Astrocyte (in vitro differentiated cells and primary cell): ENCODE measurements at regions not wholly inside any gene's neighbourhood (a gene's known extent, or its start where the extent isn't known, plus 50 kb on each side); places are given as distances from the start of the nearest gene placed in this dataset.

ENCODE experiments used
- DNase-seq: peaks from one replicate; pipeline ENCODE4 v3.0.0-alpha.2; 2010; ENCODE audit warnings: low read depth
- FAIRE-seq: peaks from 2 replicates; lab custom pipeline; 2011; peaks lifted over from hg19 to GRCh38; lab: Jason Lieb, UNC
- H2AFZ ChIP-seq: 2 replicates; pipeline ENCODE4 v1.6.0; 2012; ENCODE audit warnings: low read depth, low read length, inconsistent platforms
- H3K27ac ChIP-seq: 2 replicates; pipeline ENCODE4 v1.5.1; 2011; ENCODE audit warnings: low read depth, low read length, inconsistent platforms
- H3K27me3 ChIP-seq: 2 replicates; pipeline ENCODE4 v1.6.0; 2011; ENCODE audit warnings: low read length, inconsistent platforms; ENCODE audit not compliant: insufficient read depth
- H3K36me3 ChIP-seq: 2 replicates; pipeline ENCODE4 v1.5.1; 2011; ENCODE audit warnings: low read length, inconsistent platforms; ENCODE audit not compliant: insufficient read depth
- H3K4me1 ChIP-seq: 2 replicates; pipeline ENCODE4 v1.5.1; 2011; ENCODE audit warnings: low read length, inconsistent platforms; ENCODE audit not compliant: insufficient read depth
- H3K4me2 ChIP-seq: 2 replicates; pipeline ENCODE4 v1.6.0; 2012; ENCODE audit warnings: low read length, inconsistent platforms
- H3K4me3 ChIP-seq: 2 replicates; pipeline ENCODE4 v1.5.1; 2011; ENCODE audit warnings: low read depth, mild to moderate bottlenecking, low read length, inconsistent platforms; ENCODE audit not compliant: insufficient read depth
- H3K79me2 ChIP-seq: 2 replicates; pipeline ENCODE4 v1.6.0; 2012; ENCODE audit warnings: mild to moderate bottlenecking, low read length, inconsistent platforms; ENCODE audit not compliant: insufficient read depth
- H3K9ac ChIP-seq: 2 replicates; pipeline ENCODE4 v1.6.0; 2012; ENCODE audit warnings: mild to moderate bottlenecking, low read length, inconsistent platforms
- H3K9me3 ChIP-seq: 2 replicates; pipeline ENCODE4 v1.5.1; 2012; ENCODE audit warnings: low read depth, mild to moderate bottlenecking, low read length, inconsistent platforms; ENCODE audit not compliant: insufficient read depth
- H4K20me1 ChIP-seq: 2 replicates; pipeline ENCODE4 v1.6.0; 2012; ENCODE audit warnings: low read length, inconsistent platforms; ENCODE audit not compliant: insufficient read depth
- H3K27ac Mint-ChIP-seq: one replicate; pipeline ENCODE4 v1.8.0; 2021; ENCODE audit warnings: mild to moderate bottlenecking, mixed read lengths; ENCODE audit not compliant: unreplicated experiment
- H3K27me3 Mint-ChIP-seq: one replicate; pipeline ENCODE4 v1.8.0; 2021; ENCODE audit warnings: low read depth, mixed read lengths; ENCODE audit not compliant: unreplicated experiment
- H3K36me3 Mint-ChIP-seq: one replicate; pipeline ENCODE4 v1.8.0; 2021; ENCODE audit warnings: low read depth, mixed read lengths; ENCODE audit not compliant: unreplicated experiment
- H3K4me1 Mint-ChIP-seq: one replicate; pipeline ENCODE4 v1.8.0; 2021; ENCODE audit warnings: low read depth, mixed read lengths; ENCODE audit not compliant: unreplicated experiment
- H3K4me3 Mint-ChIP-seq: one replicate; pipeline ENCODE4 v1.8.0; 2021; ENCODE audit warnings: mild to moderate bottlenecking, moderate library complexity, mixed read lengths; ENCODE audit not compliant: unreplicated experiment
- H3K9me3 Mint-ChIP-seq: one replicate; pipeline ENCODE4 v1.8.0; 2021; ENCODE audit warnings: mild to moderate bottlenecking, mixed read lengths; ENCODE audit not compliant: unreplicated experiment
- EZH2 ChIP-seq: IDR thresholded peaks from 2 replicates; pipeline ENCODE4 v1.6.1; 2012; ENCODE audit warnings: mild to moderate bottlenecking, low read length, inconsistent platforms; ENCODE audit not compliant: insufficient read depth
- TF ChIP-seq, protein P1 (sequence below): IDR thresholded peaks from 2 replicates; pipeline ENCODE4 v1.5.1; 2011; ENCODE audit warnings: low read depth, mild to moderate bottlenecking, inconsistent platforms, low read length, moderate library complexity; ENCODE audit not compliant: insufficient read depth

DNA sequence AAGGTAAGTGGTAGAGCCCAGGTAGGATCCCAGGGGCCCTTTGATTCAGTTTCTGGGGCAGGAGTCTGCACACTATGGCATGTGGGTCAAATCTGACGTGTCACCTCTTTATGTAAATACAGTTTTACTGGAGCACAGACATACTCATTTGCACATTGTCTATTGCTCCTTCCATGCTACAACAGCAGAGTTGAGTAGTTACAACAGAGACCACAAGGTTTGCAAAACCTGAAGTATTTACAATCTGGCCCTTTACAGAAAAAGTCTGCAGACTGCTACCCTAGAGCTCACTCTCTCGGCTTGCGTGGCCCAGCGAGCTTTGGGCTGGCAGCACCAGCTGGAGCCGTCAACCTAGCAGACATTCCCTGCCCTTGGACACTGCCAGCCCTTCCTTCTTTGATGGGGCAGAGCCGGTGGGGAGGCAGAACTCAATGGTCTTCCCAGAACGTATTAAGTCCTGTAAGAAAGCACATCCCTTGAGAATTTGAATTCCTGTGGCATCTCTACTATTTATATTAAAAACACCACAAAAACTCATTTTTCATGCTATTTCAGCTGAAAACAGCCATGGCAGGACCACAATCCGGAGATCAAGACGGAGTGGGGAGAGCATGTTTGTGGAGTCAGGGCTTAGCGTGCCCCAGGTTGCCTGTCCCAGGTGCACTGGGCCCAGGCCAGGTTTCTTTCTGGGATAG lies 133.1 kb upstream of the NUDT7 start:
- H3K4me1 Mint-ChIP-seq, result peaks cover 6% of the 10 kb centered on the region

DNA sequence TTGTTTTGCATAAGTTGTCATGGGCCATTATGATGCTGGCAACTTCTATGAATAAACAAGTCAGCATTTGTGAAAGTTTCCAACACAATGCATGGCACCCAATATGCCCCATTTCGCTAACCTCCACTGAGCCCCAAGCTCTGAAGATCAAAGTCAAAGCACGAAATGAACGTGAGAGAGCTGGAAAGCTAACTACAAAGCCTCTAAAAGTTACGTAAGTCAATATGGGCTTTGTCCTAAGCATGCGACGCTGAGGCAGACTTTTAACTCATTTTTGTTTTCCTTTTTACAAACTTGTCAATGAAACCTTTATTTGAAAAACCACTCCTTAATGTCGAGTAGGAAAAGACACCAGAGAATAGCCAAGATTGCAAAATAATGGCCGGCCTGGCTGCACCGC lies 131.6 kb upstream of the NUDT7 start:
- Histone ChIP-seq H3K9ac (no peak overlapping the region), H2AFZ (no peak overlapping the region), H3K4me3 (no peak overlapping the region), H3K27ac (no peak overlapping the region), H3K9me3 (no peaks in the 10 kb centered on the region), H3K79me2 (no peaks in the 10 kb centered on the region), H3K4me1 (peaks cover 25% of the 10 kb centered on the region), H3K36me3 (no peaks in the 10 kb centered on the region), H3K27me3 (no peaks in the 10 kb centered on the region), H4K20me1 (no peaks in the 10 kb centered on the region), H3K4me2 (no peak overlapping the region)
- no peak for DNase-seq
- TF ChIP-seq, protein P1, sequence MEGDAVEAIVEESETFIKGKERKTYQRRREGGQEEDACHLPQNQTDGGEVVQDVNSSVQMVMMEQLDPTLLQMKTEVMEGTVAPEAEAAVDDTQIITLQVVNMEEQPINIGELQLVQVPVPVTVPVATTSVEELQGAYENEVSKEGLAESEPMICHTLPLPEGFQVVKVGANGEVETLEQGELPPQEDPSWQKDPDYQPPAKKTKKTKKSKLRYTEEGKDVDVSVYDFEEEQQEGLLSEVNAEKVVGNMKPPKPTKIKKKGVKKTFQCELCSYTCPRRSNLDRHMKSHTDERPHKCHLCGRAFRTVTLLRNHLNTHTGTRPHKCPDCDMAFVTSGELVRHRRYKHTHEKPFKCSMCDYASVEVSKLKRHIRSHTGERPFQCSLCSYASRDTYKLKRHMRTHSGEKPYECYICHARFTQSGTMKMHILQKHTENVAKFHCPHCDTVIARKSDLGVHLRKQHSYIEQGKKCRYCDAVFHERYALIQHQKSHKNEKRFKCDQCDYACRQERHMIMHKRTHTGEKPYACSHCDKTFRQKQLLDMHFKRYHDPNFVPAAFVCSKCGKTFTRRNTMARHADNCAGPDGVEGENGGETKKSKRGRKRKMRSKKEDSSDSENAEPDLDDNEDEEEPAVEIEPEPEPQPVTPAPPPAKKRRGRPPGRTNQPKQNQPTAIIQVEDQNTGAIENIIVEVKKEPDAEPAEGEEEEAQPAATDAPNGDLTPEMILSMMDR, result no peak
- Mint-ChIP-seq H3K36me3 (no peaks in the 10 kb centered on the region), H3K4me3 (no peak overlapping the region), H3K27ac (no peak overlapping the region), H3K4me1 (peaks cover under 1% of the 10 kb centered on the region), H3K9me3 (no peaks in the 10 kb centered on the region), H3K27me3 (no peaks in the 10 kb centered on the region)
- FAIRE-seq, result no peak

More for the DNA sequence above, 133.1 kb upstream of the NUDT7 start:
- FAIRE-seq (no peak), DNase-seq (peak; percentile 71)
- Histone ChIP-seq H4K20me1 (no peaks in the 10 kb centered on the region), H3K4me1 (peaks cover 31% of the 10 kb centered on the region), H3K27me3 (no peaks in the 10 kb centered on the region), H2AFZ (peak overlapping the region; percentile 9), H3K4me3 (no peak overlapping the region), H3K4me2 (peak overlapping the region; percentile 54), H3K36me3 (no peaks in the 10 kb centered on the region), H3K27ac (no peak overlapping the region), H3K9me3 (no peaks in the 10 kb centered on the region), H3K9ac (no peak overlapping the region), H3K79me2 (no peaks in the 10 kb centered on the region)
- TF ChIP-seq, protein P1, result no peak
- TF ChIP-seq EZH2, result no peak
- Mint-ChIP-seq H3K27me3 (no peaks in the 10 kb centered on the region), H3K27ac (no peak overlapping the region), H3K9me3 (no peaks in the 10 kb centered on the region), H3K4me3 (no peak overlapping the region), H3K36me3 (no peaks in the 10 kb centered on the region)

DNA sequence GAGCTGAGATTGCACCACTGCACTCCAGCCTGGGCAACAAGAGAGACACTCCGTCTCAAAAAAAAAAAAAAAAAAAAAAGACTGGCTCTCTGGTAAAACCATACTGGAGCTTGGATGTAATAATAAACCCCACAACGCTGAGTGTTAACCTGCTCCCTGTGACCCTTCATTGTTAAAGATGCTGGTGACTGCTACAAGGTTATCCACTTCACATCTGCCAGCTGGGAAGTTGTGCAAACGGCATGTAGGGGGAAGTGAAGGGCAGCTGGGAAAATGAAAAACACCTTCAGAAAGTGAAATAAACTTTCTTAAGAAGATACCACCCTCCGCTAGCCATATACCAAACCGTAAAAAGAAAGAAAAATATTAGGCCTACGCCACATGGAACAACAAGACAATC lies 131.0 kb upstream of the NUDT7 start:
- H3K9me3 Mint-ChIP-seq, result no peaks in the 10 kb centered on the region
- TF ChIP-seq, protein P1, result no peak
- no peak for TF ChIP-seq EZH2
- Histone ChIP-seq H3K4me1 (peaks cover 23% of the 10 kb centered on the region), H3K27ac (no peak overlapping the region), H3K9ac (no peak overlapping the region), H3K27me3 (no peaks in the 10 kb centered on the region), H3K4me3 (no peak overlapping the region), H4K20me1 (no peaks in the 10 kb centered on the region), H3K79me2 (no peaks in the 10 kb centered on the region), H3K4me2 (no peak overlapping the region), H3K36me3 (no peaks in the 10 kb centered on the region), H2AFZ (no peak overlapping the region), H3K9me3 (no peaks in the 10 kb centered on the region)
- no peaks in the 10 kb centered on the region for H3K36me3 Mint-ChIP-seq
- H3K27me3 Mint-ChIP-seq, result no peaks in the 10 kb centered on the region
- H3K4me3 Mint-ChIP-seq, result no peak overlapping the region
- H3K4me1 Mint-ChIP-seq, result peaks cover under 1% of the 10 kb centered on the region
- no peak for DNase-seq
- H3K27ac Mint-ChIP-seq, result no peak overlapping the region
- no peak for FAIRE-seq
